ENCODE measurements at regions not wholly inside any gene's neighbourhood (a gene's known extent, or its start where the extent isn't known, plus 50 kb on each side); places are given as distances from the start of the nearest gene placed in this dataset.

- no peak for TF ChIP-seq CTCF (IDR thresholded peaks at IDR 0.05)
- Histone ChIP-seq H3K4me3 (ENCODE audit: low read depth in 1 of 2, low read length in 1 of 2) (no peak overlapping the region), H3K27me3 (no peaks in the 10 kb centered on the region), H3K9me3 (no peaks in the 10 kb centered on the region), H3K36me3 (no peaks in the 10 kb centered on the region), H3K4me1 (ENCODE audit: control insufficient read depth in 1 of 2, insufficient read depth in 1 of 2, low read depth in 1 of 2, low read length in 1 of 2) (peaks cover 37 to 48% of the 10 kb centered on the region in 2 experiments), H3K27ac (no peak overlapping the region)
Measured at GRCh38 chr7:59079-60016, 133.0 kb upstream of the FAM20C start.

- Histone ChIP-seq H3K4me3 (ENCODE audit: low read depth in 1 of 2, low read length in 1 of 2) (no peak overlapping the region), H3K27me3 (no peaks in the 10 kb centered on the region), H3K36me3 (no peaks in the 10 kb centered on the region), H3K9me3 (no peaks in the 10 kb centered on the region), H3K4me1 (ENCODE audit: control insufficient read depth in 1 of 2, insufficient read depth in 1 of 2, low read depth in 1 of 2, low read length in 1 of 2) (peaks cover 37 to 52% of the 10 kb centered on the region in 2 experiments), H3K27ac (no peak overlapping the region)
- TF ChIP-seq CTCF (IDR thresholded peaks at IDR 0.05), result no peak
Measured at GRCh38 chr7:60017-60675, 132.2 kb upstream of the FAM20C start.

DNA sequence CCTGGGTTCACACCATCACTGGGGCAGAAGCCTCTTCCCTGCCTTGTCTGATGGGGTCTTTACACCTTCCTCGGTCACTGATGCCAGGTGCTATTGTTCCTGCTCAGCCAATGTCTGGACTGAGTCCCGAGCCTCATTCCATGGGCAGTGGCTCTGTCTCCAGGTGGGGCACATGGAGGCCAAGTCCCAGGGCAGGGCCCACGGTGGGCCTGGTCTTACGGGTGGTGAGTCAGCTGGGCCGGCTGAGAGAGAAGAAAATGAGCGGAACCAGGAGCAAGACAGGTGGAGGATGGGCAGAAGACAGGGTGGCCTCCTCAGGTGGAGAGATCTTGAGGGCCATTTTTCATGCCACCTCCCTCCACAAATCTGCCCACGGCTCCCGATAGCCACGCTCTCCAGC is 131.7 kb upstream of the FAM20C start:
- peaks cover 37 to 52% of the 10 kb centered on the region in 2 experiments for H3K4me1 ChIP-seq (ENCODE audit: control insufficient read depth in 1 of 2, insufficient read depth in 1 of 2, low read depth in 1 of 2, low read length in 1 of 2)

DNA sequence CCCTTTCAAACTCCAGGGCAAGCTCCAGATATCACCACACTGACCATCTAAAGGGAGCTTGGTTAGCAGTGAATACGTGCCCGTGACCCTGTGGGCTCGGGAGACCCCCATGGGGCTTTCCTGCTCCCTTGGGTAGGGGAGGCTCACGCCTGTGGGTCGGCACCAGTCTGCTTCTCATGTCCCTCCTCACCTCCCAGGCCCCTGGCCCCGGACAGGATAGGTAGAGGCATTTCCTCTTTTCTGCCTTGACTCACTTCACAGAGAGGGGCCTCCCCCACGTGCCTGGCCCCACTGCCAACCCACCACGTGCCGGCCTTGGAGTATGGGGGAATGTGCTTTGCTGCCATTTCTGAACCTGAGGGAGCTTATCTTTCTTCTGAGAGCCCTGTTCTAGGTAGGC is 131.3 kb upstream of the FAM20C start:
- Histone ChIP-seq H3K9me3 (no peaks in the 10 kb centered on the region), H3K4me1 (ENCODE audit: control insufficient read depth in 1 of 2, insufficient read depth in 1 of 2, low read depth in 1 of 2, low read length in 1 of 2) (peaks cover 37 to 52% of the 10 kb centered on the region in 2 experiments), H3K4me3 (ENCODE audit: low read depth in 1 of 2, low read length in 1 of 2) (no peak overlapping the region), H3K27me3 (no peaks in the 10 kb centered on the region), H3K36me3 (no peaks in the 10 kb centered on the region), H3K27ac (no peak overlapping the region)
- TF ChIP-seq CTCF (IDR thresholded peaks at IDR 0.05), result no peak

More for the DNA sequence above, 131.7 kb upstream of the FAM20C start:
- no peaks in the 10 kb centered on the region for H3K36me3 ChIP-seq
- H3K4me3 ChIP-seq (ENCODE audit: low read depth in 1 of 2, low read length in 1 of 2), result no peak overlapping the region
- no peaks in the 10 kb centered on the region for H3K27me3 ChIP-seq
- H3K9me3 ChIP-seq, result no peaks in the 10 kb centered on the region
- no peak overlapping the region for H3K27ac ChIP-seq
- no peak for TF ChIP-seq CTCF (IDR thresholded peaks at IDR 0.05)

DNA sequence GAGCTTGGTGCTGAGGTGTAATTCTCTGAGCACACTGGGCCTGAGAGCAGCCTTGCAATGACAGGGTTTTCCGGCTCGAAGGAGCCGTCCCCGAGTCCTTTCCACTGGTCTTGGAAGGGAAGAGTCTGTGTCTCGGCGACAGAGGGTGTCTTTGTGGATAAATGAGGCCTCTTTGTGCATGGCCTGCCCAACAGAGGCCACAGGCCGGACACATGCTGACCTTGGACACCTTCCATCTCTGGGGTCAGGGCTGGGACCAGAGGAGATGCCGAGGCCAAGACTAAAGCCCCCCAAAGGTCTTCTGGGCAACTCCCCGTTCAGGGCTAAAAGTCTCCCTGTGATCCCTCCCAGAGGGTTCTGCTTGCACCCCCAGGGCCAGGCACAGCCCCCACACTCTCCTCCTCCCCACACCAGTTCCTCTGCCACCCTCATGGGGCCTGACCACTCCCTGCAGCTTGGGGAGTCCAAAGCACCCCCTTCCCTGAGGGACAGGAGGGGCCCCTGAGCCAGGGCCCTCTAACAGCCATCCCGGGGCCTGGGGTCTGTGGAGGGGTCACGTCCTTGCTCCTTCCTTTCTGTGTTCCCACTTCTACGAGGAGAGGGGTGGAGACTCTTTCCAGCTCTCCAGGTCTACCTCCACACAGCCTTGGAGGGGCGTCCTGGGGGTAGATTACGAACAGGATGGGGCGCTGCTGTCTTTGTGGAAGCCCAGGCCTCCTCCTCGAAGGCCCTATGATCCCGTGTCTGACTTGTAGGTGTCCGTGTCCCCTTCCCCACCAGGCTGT is 130.6 kb upstream of the FAM20C start:
- Histone ChIP-seq H3K9me3 (no peaks in the 10 kb centered on the region), H3K4me3 (ENCODE audit: low read depth in 1 of 2, low read length in 1 of 2) (no peak overlapping the region), H3K4me1 (ENCODE audit: control insufficient read depth in 1 of 2, insufficient read depth in 1 of 2, low read depth in 1 of 2, low read length in 1 of 2) (peaks cover 37 to 51% of the 10 kb centered on the region in 2 experiments), H3K27ac (no peak overlapping the region), H3K27me3 (no peaks in the 10 kb centered on the region), H3K36me3 (no peaks in the 10 kb centered on the region)
- TF ChIP-seq CTCF (IDR thresholded peaks at IDR 0.05), result no peak
